NCI-H146 treated with DMSO at 0.1 percent for 48 hours (cell line): ENCODE measurements at regions not wholly inside any gene's neighbourhood (a gene's known extent, or its start where the extent isn't known, plus 50 kb on each side); places are given as distances from the start of the nearest gene placed in this dataset.
"Not testable (repeated sequence)": the region's sequence is repeated elsewhere in the genome, so short reads cannot be mapped to it uniquely, and the experiment has no call there.

Source experiments
- DNase-seq: peaks from one replicate; lab custom pipeline; 2025; ENCODE audit not compliant: unreplicated experiment; lab: John Stamatoyannopoulos, UW

- DNase-seq, result no peak
Measured at GRCh38 chr7:112982441-112983063, 104.1 kb downstream of the GPR85 start.

GRCh38 chr7:112981966-112982365, 104.7 kb downstream of the GPR85 start:
- no peak for DNase-seq

- not testable (repeated sequence) for DNase-seq
Measured at GRCh38 chr7:112979055-112979454, 107.6 kb downstream of the GPR85 start.

- DNase-seq, result not testable (repeated sequence)
Measured at GRCh38 chr7:112977244-112977955, 109.2 kb downstream of the GPR85 start.

GRCh38 chr7:112970771-112971170, 115.9 kb downstream of the GPR85 start:
- no peak for DNase-seq

- DNase-seq, result no peak
Measured at GRCh38 chr7:112969946-112970345, 116.7 kb downstream of the GPR85 start.

- DNase-seq, result no peak
Measured at GRCh38 chr7:112965506-112965905, 121.1 kb downstream of the GPR85 start.

- no peak for DNase-seq
Measured at GRCh38 chr7:112963634-112964033, 123.0 kb downstream of the GPR85 start.

GRCh38 chr7:112962815-112963214, 123.8 kb downstream of the GPR85 start:
- no peak for DNase-seq

- DNase-seq, result no peak
Measured at GRCh38 chr7:112959276-112959675, 127.4 kb downstream of the GPR85 start.

- DNase-seq, result no peak
Measured at GRCh38 chr7:112958775-112959174, 127.9 kb downstream of the GPR85 start.

- no peak for DNase-seq
Measured at GRCh38 chr7:112957901-112958300, 128.7 kb downstream of the GPR85 start.

- DNase-seq, result not testable (repeated sequence)
Measured at GRCh38 chr7:112953031-112953430, 133.6 kb downstream of the GPR85 start.

- DNase-seq, result no peak
Measured at GRCh38 chr7:112951070-112951469, 135.6 kb downstream of the GPR85 start.

- not testable (repeated sequence) for DNase-seq
Measured at GRCh38 chr7:112949682-112950081, 136.9 kb downstream of the GPR85 start.

- DNase-seq, result no peak
Measured at GRCh38 chr7:112946350-112946749, 140.3 kb downstream of the GPR85 start.

GRCh38 chr7:112945046-112945445, 141.6 kb downstream of the GPR85 start:
- no peak for DNase-seq

- no peak for DNase-seq
Measured at GRCh38 chr7:112942981-112943380, 143.6 kb downstream of the GPR85 start.

GRCh38 chr7:112942125-112942524, 144.5 kb downstream of the GPR85 start:
- DNase-seq, result not testable (repeated sequence)

GRCh38 chr7:112940314-112940732, 146.3 kb downstream of the GPR85 start:
- DNase-seq, result peak; percentile 38

- DNase-seq, result peak; percentile 97
Measured at GRCh38 chr7:112939574-112940313, 146.9 kb downstream of the GPR85 start.
